Type B pancreatic cell (in vitro differentiated cells): ENCODE measurements at regions not wholly inside any gene's neighbourhood (a gene's known extent, or its start where the extent isn't known, plus 50 kb on each side); places are given as distances from the start of the nearest gene placed in this dataset.
A peak's percentile ranks its signal among the peaks of the same experiment; 100 is the strongest.

Experiments
- DNase-seq: peaks from one replicate; pipeline ENCODE4 v3.0.0; 2021; ENCODE audit warnings: mixed read lengths; ENCODE audit not compliant: unreplicated experiment; ENCODE audit errors: extremely low spot score
- H3K27ac Mint-ChIP-seq: 2 replicates; pipeline ENCODE4 v1.8.0; 2021; ENCODE audit warnings: mild to moderate bottlenecking, mixed read lengths
- H3K27me3 Mint-ChIP-seq: 2 replicates; pipeline ENCODE4 v1.8.0; 2021; ENCODE audit warnings: mixed read lengths
- H3K36me3 Mint-ChIP-seq: 2 replicates; pipeline ENCODE4 v1.8.0; 2021; ENCODE audit warnings: mixed read lengths
- H3K4me1 Mint-ChIP-seq: one replicate; pipeline ENCODE4 v1.8.0; 2021; ENCODE audit warnings: mixed read lengths; ENCODE audit not compliant: unreplicated experiment
- H3K4me3 Mint-ChIP-seq: 2 replicates; pipeline ENCODE4 v1.8.0; 2021; ENCODE audit warnings: mild to moderate bottlenecking, mixed read lengths
- H3K9me3 Mint-ChIP-seq: 2 replicates; pipeline ENCODE4 v1.8.0; 2021; ENCODE audit warnings: mixed read lengths
- CTCF ChIP-seq: fragments of 200-600 bp; sonication (generic); conservative IDR thresholded peaks from 2 replicates; pipeline ENCODE4 v1.5.0; 2021; ENCODE audit warnings: antibody characterized with exemption, mild to moderate bottlenecking

GRCh38 chr15:47326410-47327333 is 390.6 kb upstream of the SEMA6D start:
- Mint-ChIP-seq H3K4me1 (peaks cover under 1% of the 10 kb centered on the region), H3K27ac (no peak overlapping the region)

GRCh38 chr15:47331829-47332393 is 385.4 kb upstream of the SEMA6D start:
- H3K36me3 Mint-ChIP-seq, result no peaks in the 10 kb centered on the region
- DNase-seq, result no peak
- peaks cover 3% of the 10 kb centered on the region for H3K9me3 Mint-ChIP-seq
- H3K27ac Mint-ChIP-seq, result no peak overlapping the region
- no peaks in the 10 kb centered on the region for H3K27me3 Mint-ChIP-seq
- H3K4me3 Mint-ChIP-seq, result no peak overlapping the region
- peaks cover 18% of the 10 kb centered on the region for H3K4me1 Mint-ChIP-seq
- no peak for TF ChIP-seq CTCF

More at GRCh38 chr15:47326410-47327333, 390.6 kb upstream of the SEMA6D start:
- no peaks in the 10 kb centered on the region for H3K9me3 Mint-ChIP-seq
- DNase-seq, result no peak
- H3K27me3 Mint-ChIP-seq, result no peaks in the 10 kb centered on the region
- no peaks in the 10 kb centered on the region for H3K36me3 Mint-ChIP-seq
- TF ChIP-seq CTCF, result no peak
- H3K4me3 Mint-ChIP-seq, result no peak overlapping the region

- Mint-ChIP-seq H3K4me1 (peaks cover 18% of the 10 kb centered on the region), H3K4me3 (no peak overlapping the region), H3K9me3 (peaks cover 3% of the 10 kb centered on the region), H3K27ac (peak overlapping the region; percentile 52), H3K36me3 (no peaks in the 10 kb centered on the region), H3K27me3 (no peaks in the 10 kb centered on the region)
- TF ChIP-seq CTCF, result no peak
- no peak for DNase-seq
Measured at GRCh38 chr15:47332481-47332880, 384.8 kb upstream of the SEMA6D start.

GRCh38 chr15:47333734-47334133 is 383.6 kb upstream of the SEMA6D start:
- Mint-ChIP-seq H3K9me3 (peaks cover 3% of the 10 kb centered on the region), H3K27me3 (no peaks in the 10 kb centered on the region), H3K36me3 (no peaks in the 10 kb centered on the region), H3K27ac (no peak overlapping the region), H3K4me3 (no peak overlapping the region), H3K4me1 (peaks cover 18% of the 10 kb centered on the region)
- TF ChIP-seq CTCF, result no peak
- no peak for DNase-seq

GRCh38 chr15:47334805-47335535 is 382.3 kb upstream of the SEMA6D start:
- no peak overlapping the region for H3K27ac Mint-ChIP-seq
- no peaks in the 10 kb centered on the region for H3K27me3 Mint-ChIP-seq

More at GRCh38 chr15:47334805-47335535, 382.3 kb upstream of the SEMA6D start:
- no peaks in the 10 kb centered on the region for H3K36me3 Mint-ChIP-seq
- no peak overlapping the region for H3K4me3 Mint-ChIP-seq
- DNase-seq, result no peak
- H3K4me1 Mint-ChIP-seq, result peaks cover 21% of the 10 kb centered on the region
- TF ChIP-seq CTCF, result no peak
- H3K9me3 Mint-ChIP-seq, result peaks cover 3% of the 10 kb centered on the region
